Neural cell (in vitro differentiated cells): ENCODE measurements at regions not wholly inside any gene's neighbourhood (a gene's known extent, or its start where the extent isn't known, plus 50 kb on each side); places are given as distances from the start of the nearest gene placed in this dataset.

Experiments
- H2AFZ ChIP-seq: fragments of 200-600, 300-800 bp; sonication (generic), shearing (Covaris generic); 2 replicates; pipeline ENCODE4 v1.6.0; 2014; ENCODE audit warnings: low read depth, mild to moderate bottlenecking, antibody characterized with exemption, low read length, moderate library complexity
- H3F3A ChIP-seq: fragments of 200-600 bp; shearing (Covaris generic); 2 replicates; pipeline ENCODE4 v1.6.1; 2016; ENCODE audit warnings: mild to moderate bottlenecking, moderate library complexity, mixed read lengths, antibody characterized with exemption, low read length; ENCODE audit not compliant: insufficient read depth, poor library complexity, severe bottlenecking
- H3K27ac ChIP-seq: fragments of 200-600, 300-800 bp; sonication (generic), shearing (Covaris generic); 2 replicates; pipeline ENCODE4 v1.5.1; 2014; ENCODE audit warnings: mild to moderate bottlenecking, low read length, moderate library complexity
- H3K27me3 ChIP-seq: fragments of 300-800, 200-600 bp; sonication (generic), shearing (Covaris generic); 2 replicates; pipeline ENCODE4 v1.6.0; 2014; ENCODE audit warnings: mild to moderate bottlenecking, low read depth, low read length, moderate library complexity; ENCODE audit not compliant: insufficient read depth
- H3K36me3 ChIP-seq: fragments of 300-800, 200-600 bp; sonication (generic), shearing (Covaris generic); 2 replicates; pipeline ENCODE4 v1.5.1; 2014; ENCODE audit warnings: mild to moderate bottlenecking, antibody characterized with exemption, low read length, moderate library complexity; ENCODE audit not compliant: insufficient read depth
- H3K4me2 ChIP-seq: fragments of 300-800, 200-600 bp; sonication (generic), shearing (Covaris generic); 2 replicates; pipeline ENCODE4 v1.6.0; 2014; ENCODE audit warnings: mild to moderate bottlenecking, low read length
- H3K4me3 ChIP-seq: fragments of 300-800, 200-600 bp; sonication (generic), shearing (Covaris generic); 2 replicates; pipeline ENCODE4 v1.5.1; 2014; ENCODE audit warnings: mild to moderate bottlenecking, low read length, moderate library complexity
- H3K79me2 ChIP-seq: fragments of 200-600 bp; shearing (Covaris generic); replicated peaks from 2 replicates; pipeline ENCODE4 v1.6.0; 2014; ENCODE audit warnings: mild to moderate bottlenecking, low read length, moderate library complexity; ENCODE audit not compliant: insufficient read depth
- H3K9ac ChIP-seq: fragments of 300-800, 200-600 bp; sonication (generic), shearing (Covaris generic); 2 replicates; pipeline ENCODE4 v1.6.1; 2016; ENCODE audit warnings: mild to moderate bottlenecking, low read length, mixed read lengths
- H3K9me2 ChIP-seq: fragments of 200-600 bp; shearing (Covaris generic); 2 replicates; pipeline ENCODE4 v1.6.1; 2016; ENCODE audit warnings: mild to moderate bottlenecking, low read length, mixed read lengths; ENCODE audit not compliant: insufficient read depth
- H3K9me3 ChIP-seq: fragments of 200-600, 300-800 bp; sonication (generic), shearing (Covaris generic); 2 replicates; pipeline ENCODE4 v1.6.1; 2016; ENCODE audit warnings: mild to moderate bottlenecking, mixed run types, low read length, moderate library complexity, mixed read lengths
- H4K20me1 ChIP-seq: fragments of 200-600 bp; shearing (Covaris generic); 2 replicates; pipeline ENCODE4 v1.6.1; 2016; ENCODE audit warnings: mild to moderate bottlenecking, mixed run types; ENCODE audit not compliant: insufficient read depth
- EP300 ChIP-seq: fragments of 450-650 bp; conservative IDR thresholded peaks from 2 replicates; pipeline ENCODE4 v1.6.1; 2014; ENCODE audit warnings: antibody characterized with exemption, mild to moderate bottlenecking, moderate library complexity; ENCODE audit not compliant: poor library complexity, severe bottlenecking
- EZH2 ChIP-seq: fragments of 200-600, 300-800 bp; shearing (Covaris generic), sonication (generic); IDR thresholded peaks from 2 replicates; pipeline ENCODE4 v1.6.1; 2014; ENCODE audit warnings: antibody characterized with exemption, low read length, borderline replicate concordance, mild to moderate bottlenecking; ENCODE audit not compliant: insufficient read depth, poor library complexity, severe bottlenecking
- MXI1 ChIP-seq: fragments of 450-650 bp; conservative IDR thresholded peaks from 2 replicates; pipeline ENCODE4 v1.6.1; 2014; ENCODE audit warnings: antibody characterized with exemption, mild to moderate bottlenecking; ENCODE audit not compliant: poor library complexity, severe bottlenecking
- POLR2AphosphoS5 ChIP-seq: IDR thresholded peaks from 2 replicates; pipeline ENCODE4 v1.6.1; 2012
- RAD21 ChIP-seq: fragments of 450-650 bp; conservative IDR thresholded peaks from 2 replicates; pipeline ENCODE4 v1.6.1; 2014; ENCODE audit warnings: antibody characterized with exemption, mild to moderate bottlenecking, moderate library complexity
- SMC3 ChIP-seq: fragments of 450-650 bp; conservative IDR thresholded peaks from 2 replicates; pipeline ENCODE4 v1.6.1; 2014; ENCODE audit warnings: antibody characterized with exemption, mild to moderate bottlenecking, moderate library complexity; ENCODE audit not compliant: poor library complexity
- TAF1 ChIP-seq: IDR thresholded peaks from 2 replicates; pipeline ENCODE4 v1.6.1; 2012; ENCODE audit warnings: low read depth
- TF ChIP-seq, protein P1 (sequence below): IDR thresholded peaks from 2 replicates; pipeline ENCODE4 v1.6.1; 2012; ENCODE audit warnings: borderline replicate concordance
- TF ChIP-seq, protein P2 (sequence below): fragments of 450-650 bp; IDR thresholded peaks from 2 replicates; pipeline ENCODE4 v1.5.1; 2014; ENCODE audit warnings: antibody characterized with exemption, mild to moderate bottlenecking, moderate library complexity; ENCODE audit not compliant: poor library complexity, severe bottlenecking

DNA sequence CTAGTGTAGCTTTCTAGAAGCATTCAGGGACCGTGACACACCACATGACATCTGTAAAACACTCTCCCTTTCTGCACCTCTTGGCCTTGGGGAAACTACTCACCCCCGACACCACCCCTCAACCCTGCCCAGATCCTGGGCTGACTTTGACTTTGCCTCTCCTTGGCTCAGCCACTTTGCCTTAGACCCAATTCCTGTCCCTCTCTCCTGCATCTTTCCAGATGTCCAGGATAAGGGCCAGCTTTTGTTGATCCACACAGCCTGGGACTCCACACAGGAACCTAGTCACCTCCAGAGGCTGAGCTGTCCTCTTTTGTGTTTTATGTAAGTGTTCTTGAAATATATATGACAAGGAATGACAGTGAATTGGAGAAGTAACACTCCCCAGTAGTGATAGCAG is 153.7 kb upstream of the PLXNC1 start:
- H3K27ac ChIP-seq, result no peak overlapping the region
- TF ChIP-seq TAF1 (no peak), POLR2AphosphoS5 (no peak), MXI1 (no peak), EP300 (no peak), EZH2 (no peak), SMC3 (no peak), RAD21 (no peak)
- TF ChIP-seq, protein P1, sequence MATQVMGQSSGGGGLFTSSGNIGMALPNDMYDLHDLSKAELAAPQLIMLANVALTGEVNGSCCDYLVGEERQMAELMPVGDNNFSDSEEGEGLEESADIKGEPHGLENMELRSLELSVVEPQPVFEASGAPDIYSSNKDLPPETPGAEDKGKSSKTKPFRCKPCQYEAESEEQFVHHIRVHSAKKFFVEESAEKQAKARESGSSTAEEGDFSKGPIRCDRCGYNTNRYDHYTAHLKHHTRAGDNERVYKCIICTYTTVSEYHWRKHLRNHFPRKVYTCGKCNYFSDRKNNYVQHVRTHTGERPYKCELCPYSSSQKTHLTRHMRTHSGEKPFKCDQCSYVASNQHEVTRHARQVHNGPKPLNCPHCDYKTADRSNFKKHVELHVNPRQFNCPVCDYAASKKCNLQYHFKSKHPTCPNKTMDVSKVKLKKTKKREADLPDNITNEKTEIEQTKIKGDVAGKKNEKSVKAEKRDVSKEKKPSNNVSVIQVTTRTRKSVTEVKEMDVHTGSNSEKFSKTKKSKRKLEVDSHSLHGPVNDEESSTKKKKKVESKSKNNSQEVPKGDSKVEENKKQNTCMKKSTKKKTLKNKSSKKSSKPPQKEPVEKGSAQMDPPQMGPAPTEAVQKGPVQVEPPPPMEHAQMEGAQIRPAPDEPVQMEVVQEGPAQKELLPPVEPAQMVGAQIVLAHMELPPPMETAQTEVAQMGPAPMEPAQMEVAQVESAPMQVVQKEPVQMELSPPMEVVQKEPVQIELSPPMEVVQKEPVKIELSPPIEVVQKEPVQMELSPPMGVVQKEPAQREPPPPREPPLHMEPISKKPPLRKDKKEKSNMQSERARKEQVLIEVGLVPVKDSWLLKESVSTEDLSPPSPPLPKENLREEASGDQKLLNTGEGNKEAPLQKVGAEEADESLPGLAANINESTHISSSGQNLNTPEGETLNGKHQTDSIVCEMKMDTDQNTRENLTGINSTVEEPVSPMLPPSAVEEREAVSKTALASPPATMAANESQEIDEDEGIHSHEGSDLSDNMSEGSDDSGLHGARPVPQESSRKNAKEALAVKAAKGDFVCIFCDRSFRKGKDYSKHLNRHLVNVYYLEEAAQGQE, result no peak
- TF ChIP-seq, protein P2, sequence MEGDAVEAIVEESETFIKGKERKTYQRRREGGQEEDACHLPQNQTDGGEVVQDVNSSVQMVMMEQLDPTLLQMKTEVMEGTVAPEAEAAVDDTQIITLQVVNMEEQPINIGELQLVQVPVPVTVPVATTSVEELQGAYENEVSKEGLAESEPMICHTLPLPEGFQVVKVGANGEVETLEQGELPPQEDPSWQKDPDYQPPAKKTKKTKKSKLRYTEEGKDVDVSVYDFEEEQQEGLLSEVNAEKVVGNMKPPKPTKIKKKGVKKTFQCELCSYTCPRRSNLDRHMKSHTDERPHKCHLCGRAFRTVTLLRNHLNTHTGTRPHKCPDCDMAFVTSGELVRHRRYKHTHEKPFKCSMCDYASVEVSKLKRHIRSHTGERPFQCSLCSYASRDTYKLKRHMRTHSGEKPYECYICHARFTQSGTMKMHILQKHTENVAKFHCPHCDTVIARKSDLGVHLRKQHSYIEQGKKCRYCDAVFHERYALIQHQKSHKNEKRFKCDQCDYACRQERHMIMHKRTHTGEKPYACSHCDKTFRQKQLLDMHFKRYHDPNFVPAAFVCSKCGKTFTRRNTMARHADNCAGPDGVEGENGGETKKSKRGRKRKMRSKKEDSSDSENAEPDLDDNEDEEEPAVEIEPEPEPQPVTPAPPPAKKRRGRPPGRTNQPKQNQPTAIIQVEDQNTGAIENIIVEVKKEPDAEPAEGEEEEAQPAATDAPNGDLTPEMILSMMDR, result no peak
- H3K27me3 ChIP-seq, result no peaks in the 10 kb centered on the region
- no peak overlapping the region for H3K4me3 ChIP-seq
- H3K36me3 ChIP-seq, result no peaks in the 10 kb centered on the region
- no peak overlapping the region for H3K4me2 ChIP-seq
- no peak overlapping the region for H2AFZ ChIP-seq
- no peak overlapping the region for H3K9ac ChIP-seq
- H4K20me1 ChIP-seq, result no peaks in the 10 kb centered on the region
- no peaks in the 10 kb centered on the region for H3K9me2 ChIP-seq
- no peaks in the 10 kb centered on the region for H3F3A ChIP-seq
- H3K9me3 ChIP-seq, result no peaks in the 10 kb centered on the region
- H3K79me2 ChIP-seq, result no peaks in the 10 kb centered on the region

DNA sequence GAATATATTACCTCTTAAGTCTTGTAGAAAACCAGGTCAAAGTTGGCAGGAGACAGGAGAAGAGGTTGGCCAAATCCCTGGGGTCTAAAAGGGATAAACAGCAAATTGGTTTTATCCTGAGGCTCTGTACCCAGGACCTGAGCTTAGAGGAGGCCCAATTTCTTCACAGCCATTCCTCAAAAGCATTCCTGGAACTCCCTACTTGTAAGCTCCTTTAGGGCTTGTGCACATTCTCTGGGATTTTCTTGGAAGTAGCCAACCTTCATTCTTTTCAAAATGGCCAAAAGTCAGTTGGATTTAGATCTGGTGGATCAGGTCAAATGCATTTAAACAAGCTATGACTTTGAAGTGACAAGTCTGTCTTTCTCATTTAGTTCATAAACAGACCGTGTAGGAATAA is 152.1 kb upstream of the PLXNC1 start:
- Histone ChIP-seq H3K27ac (no peak overlapping the region), H2AFZ (no peak overlapping the region), H3K4me2 (no peak overlapping the region), H3K9ac (no peak overlapping the region), H3K27me3 (no peaks in the 10 kb centered on the region), H3K9me3 (no peaks in the 10 kb centered on the region), H3K9me2 (no peaks in the 10 kb centered on the region), H4K20me1 (no peaks in the 10 kb centered on the region), H3K4me3 (no peak overlapping the region), H3F3A (no peaks in the 10 kb centered on the region), H3K36me3 (no peaks in the 10 kb centered on the region), H3K79me2 (no peaks in the 10 kb centered on the region)
- TF ChIP-seq TAF1 (no peak), EP300 (no peak), SMC3 (no peak), POLR2AphosphoS5 (no peak), EZH2 (no peak), MXI1 (no peak), RAD21 (no peak)
- TF ChIP-seq, protein P2, result no peak
- TF ChIP-seq, protein P1, result no peak
